Hindlimb muscle (tissue), 1 donor: ENCODE measurements at regions not wholly inside any gene's neighbourhood (a gene's known extent, or its start where the extent isn't known, plus 50 kb on each side); places are given as distances from the start of the nearest gene placed in this dataset.
"Not testable (repeated sequence)": the region's sequence is repeated elsewhere in the genome, so short reads cannot be mapped to it uniquely, and the experiment has no call there.

Experiments used
- DNase-seq: peaks from one replicate; pipeline ENCODE4 v3.0.0-alpha.2; 2013

DNA sequence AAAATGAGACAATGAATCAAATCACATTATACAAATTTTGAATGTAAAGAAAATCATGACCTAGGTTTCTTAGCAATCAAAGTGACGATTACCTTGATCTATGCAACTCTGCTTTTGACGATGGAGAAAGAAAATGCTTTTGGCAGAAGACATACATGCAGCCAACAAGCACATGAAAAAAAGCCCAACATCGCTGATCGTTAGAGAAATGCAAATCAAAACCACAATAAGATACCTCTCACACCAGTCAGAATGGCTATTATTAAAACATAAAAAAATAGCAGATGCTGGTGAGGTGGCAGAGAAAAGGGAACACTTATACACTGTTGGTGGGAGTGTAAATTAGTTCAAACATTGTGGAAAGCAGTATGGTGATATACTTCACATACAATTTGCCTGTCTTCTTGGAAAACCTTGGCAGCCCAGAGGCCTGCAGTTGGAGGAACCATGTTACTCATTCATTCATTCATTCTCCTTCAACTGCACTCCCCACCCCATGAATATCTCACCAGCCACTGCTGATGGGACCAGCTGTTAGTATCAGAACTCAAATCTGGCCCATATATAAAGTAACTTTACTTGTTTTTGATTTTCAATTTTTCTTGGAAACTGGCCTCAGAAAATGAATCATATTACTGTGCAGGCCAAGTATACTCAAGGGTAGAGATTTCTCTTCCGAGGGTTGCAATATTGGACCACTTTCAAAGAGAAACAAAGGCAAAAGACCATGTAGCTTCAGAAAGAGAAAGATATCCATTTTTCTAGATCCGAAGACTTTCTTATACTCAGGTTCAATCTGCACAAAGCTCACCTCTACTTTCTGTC, 358.6 kb upstream of the ARHGEF26 start:
- DNase-seq, result no peak

DNA sequence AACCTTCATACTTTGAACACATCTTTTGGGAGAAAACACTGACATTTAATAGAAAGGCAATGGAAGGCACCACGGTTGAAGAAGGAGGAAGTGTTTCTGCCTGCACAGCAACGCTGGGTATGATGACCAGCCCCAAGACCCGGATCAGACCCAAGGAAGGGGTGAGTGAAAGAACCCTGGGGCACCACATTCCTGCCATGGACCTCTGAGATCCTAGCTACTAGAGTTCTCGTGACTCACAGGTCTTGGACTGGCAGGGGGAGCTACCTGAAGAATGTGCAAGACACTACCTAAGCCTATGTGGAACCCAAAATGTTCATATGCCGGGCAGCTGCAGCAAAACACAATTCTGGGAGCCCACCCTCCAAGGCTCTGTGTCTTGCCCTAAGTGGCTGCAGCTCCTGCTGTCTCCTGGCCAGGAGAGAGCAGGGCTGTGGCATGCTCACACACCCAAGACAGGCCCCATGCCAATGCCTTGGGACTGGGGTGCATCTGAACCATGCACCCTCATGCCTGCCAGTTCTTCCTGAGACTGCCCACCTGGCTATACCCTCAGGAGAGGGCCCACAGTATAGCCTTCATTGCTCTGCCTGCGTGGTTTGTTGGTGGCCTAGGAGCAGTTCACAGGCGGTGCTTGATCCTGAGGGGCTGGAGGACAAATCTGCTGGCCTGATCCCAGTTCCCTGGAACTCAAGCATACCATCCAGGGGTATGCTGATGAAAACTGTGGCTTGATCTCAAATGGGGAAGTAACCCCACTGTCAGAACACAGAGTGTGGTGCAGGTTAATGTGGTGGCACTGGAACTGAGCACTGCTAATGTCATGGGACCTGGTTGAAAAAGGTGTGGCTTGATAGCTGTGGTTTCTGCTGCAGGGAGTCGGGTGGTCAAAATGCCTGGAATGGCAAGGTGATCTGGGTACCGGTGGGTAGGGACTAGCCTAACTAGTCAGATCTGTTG, 353.3 kb upstream of the ARHGEF26 start:
- DNase-seq, result no peak

DNA sequence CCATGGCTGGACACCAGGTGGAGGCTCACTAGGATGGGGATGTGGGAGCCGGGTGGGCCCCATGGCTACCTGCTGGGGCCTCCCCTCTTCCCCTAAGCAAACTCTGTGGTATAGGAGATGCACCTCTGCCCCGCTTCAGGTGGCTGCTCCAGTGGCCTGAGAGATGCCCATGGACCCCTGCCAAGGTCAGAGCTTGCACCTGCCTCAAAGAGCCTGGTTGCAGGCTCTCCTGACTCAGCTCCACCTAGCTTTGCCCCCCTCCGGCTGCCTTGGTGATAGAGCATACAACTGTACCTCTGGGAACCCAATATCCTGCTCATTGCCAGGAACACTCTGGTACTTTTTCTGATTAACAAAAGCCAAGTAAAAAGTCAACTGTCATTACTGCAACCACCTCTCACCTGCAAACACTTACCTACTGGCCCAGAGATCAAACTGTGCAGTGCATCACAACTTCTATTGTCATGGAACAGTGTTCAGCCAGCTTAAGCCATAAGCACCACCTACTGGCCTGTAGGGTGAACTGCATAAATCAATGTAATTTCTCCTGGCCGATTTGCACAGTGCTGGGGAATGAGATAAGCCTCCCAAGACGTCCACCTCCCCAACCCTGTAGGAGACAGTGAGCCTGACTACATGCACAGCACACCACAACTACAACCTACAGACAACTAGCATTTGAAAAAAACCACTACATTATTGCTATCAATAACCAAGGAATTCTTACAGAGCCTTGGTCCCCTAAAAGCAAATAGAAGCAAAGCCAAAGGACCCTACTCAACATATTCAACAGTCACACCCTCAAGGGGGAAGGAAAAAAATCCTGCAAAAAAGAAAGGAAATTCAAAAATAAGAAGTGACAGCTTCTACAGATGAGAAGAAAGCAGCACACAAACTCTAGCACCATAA, 352.4 kb upstream of the ARHGEF26 start:
- DNase-seq, result peak; percentile 25

DNA sequence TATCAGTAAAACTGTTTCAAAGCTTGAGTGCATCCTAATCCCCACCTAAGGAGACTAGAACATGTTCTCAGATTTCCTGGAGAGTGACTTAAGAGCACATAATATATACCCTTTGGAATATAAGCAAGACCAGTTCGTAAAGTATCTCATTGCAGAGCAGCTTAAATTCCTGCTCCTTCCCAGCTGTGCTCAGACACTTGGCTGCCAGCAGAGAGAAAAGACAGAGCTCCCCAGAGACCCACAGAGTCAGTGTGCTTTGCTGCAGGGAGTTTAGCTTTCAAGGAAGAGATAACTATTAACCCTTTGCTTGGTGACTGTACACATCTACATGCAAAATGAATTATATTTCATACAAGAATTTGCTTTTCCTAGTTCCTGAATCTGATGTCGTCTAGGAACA, 338.1 kb upstream of the ARHGEF26 start:
- DNase-seq, result peak; percentile 74

DNA sequence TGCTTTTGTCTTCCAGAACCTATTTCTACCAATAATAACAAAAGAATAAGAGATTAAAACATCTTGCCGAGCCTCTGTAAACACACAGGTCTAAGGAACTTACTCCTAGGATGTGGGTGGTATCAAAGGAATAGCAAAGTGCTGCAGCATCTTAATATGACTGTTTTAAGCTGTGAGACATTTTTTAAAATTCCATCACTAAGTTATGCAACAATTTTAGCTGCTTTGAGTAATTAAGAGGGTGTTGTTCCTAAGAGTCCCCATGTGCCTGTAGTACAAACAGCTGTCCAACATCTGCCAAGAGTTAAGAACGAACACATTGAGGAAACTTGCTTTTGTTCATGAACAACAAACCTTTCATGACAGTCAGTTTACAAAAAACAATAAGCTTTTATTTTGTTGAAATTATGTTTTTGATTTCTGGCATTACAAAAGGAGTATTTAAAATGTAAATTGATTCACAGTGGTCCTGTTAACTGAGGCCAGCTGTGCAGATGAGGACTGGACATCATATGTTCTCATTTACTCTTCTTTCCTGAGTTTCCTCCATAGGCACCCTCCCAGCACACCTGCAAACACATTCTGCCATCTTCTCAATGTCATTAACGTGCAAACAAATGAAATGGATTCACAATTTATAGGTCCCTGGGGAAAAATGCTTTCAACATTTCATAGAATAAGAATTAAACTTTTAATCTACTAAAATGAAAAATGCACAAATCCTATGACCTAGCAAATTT, 337.3 kb upstream of the ARHGEF26 start:
- peak; percentile 59 for DNase-seq

DNA sequence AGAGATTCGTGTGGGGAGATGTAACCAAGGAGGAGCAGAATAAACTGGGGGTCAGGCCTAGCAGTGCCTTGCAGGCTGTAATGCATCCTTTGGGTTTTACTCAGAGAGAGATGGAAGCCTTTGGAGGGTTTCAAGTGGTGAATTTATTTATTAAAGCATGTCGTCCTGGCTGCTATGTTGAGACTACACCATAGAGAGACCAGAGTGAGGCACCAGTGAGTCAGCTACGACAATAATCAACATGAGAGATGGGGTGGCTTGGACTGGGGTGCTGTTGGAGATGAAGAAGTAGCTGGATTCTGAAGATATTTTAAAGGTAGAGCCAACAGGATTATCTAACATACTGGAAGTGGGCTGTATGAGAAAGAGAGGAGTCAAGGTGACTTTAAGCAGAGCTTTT, 335.3 kb upstream of the ARHGEF26 start:
- no peak for DNase-seq

DNA sequence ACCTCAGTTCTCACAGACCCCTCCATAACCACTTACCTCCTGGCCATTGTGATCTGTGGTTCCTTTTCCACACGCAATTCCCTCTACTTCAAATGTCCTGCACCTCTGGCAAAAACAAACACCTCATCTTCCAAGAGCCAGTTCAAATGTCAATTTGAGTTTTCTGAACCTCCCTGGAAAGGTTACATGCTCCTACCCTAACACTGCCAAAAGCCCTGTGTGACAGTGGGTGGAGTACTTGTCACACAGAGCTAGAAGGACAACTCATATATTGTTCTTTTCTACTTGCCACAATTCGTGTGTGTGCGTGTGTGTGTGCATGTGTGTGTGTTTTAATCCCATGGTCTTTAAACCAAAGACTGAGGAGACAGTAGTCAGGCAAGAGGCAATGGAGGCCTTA, 331.8 kb upstream of the ARHGEF26 start:
- DNase-seq, result no peak

DNA sequence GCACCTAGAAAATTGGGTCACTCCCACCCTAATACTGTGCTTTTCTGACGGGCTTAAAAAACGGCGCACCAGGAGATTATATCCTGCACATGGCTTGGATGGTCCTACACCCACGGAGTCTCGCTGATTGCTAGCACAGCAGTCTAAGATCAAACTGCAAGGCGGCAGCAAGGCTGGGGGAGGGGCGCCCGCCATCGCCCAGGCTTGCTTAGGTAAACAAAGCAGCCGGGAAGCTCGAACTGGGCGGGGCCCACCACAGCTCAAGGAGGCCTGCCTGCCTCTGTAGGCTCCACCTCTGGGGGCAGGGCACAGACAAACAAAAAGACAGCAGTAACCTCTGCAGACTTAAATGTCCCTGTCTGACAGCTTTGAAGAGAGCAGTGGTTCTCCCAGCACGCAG, 324.1 kb upstream of the ARHGEF26 start:
- DNase-seq, result not testable (repeated sequence)

DNA sequence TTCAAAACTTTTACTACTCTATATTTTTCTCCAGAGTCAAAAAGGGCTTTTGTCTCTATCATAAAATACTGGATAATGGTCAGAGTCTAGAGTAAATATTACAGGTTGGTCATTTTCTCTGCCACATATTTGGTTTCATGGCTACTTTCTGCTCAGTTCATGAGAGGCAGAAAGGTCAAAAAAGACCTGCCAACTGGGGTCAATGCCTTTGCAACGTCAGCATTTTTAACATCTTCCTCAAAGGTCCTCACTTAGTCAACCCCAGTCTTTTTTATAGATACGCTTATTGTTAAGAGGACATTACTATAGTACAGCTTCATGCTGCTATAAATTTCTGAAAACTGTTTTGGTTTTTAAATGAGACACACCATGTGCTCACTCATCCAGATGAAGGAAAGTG, 312.1 kb upstream of the ARHGEF26 start:
- DNase-seq, result no peak

DNA sequence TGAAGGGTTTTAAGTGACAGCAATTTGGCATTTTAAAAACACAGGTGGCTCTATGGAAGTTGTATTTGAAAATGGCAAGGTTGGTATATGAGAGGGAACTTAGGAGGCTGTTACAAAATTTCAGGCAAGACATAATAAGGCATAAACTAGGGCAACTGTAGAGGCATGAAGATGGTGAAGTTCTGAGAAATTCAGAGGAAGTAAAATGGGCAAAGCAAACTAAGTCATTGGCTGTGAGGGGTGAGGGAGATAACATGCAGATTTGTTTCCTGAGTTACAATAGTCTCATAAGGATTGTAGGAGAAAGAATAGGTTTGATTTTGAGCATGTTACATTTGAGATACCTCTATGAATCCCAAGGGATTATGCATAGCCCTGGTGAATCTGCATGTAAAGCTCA, 302.9 kb upstream of the ARHGEF26 start:
- DNase-seq, result no peak

DNA sequence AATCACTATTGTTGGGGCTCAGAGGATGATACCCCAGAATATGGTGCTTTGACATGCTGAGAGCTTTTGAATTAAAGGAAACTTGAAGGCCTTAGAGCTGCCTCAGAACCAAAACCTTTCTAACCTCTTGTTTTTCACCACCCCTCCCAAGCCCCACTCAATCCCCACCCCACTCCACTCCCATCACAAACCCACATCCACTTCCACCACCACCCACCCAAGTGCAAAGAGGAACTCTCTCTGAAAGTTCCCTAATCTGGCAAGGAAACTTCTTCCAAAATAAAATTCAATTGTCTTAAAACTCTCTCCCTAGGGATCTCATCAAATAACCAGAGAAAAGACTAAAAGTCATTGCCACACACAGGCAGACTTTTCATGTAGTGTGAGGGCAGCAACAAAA, 301.2 kb upstream of the ARHGEF26 start:
- no peak for DNase-seq

DNA sequence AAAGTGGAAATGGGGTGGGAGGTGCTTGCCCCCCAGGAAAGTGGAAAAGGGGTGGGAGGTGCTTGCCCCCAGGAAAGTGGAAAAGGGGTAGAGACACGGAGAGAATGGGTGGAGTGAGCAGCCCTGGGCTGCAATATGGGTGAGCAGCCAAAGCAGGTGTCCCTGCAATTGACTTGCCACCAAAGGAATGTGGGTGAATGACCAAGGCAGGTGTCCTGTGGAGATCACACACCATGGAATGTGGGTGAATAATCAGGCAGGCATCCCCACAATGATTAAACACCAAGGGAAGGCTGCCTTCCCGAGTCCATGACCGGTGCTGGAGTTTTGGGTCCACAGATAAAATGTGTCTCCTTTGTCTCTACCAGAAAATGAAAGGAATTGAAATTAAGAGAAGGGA, 292.8 kb upstream of the ARHGEF26 start:
- DNase-seq, result not testable (repeated sequence)

DNA sequence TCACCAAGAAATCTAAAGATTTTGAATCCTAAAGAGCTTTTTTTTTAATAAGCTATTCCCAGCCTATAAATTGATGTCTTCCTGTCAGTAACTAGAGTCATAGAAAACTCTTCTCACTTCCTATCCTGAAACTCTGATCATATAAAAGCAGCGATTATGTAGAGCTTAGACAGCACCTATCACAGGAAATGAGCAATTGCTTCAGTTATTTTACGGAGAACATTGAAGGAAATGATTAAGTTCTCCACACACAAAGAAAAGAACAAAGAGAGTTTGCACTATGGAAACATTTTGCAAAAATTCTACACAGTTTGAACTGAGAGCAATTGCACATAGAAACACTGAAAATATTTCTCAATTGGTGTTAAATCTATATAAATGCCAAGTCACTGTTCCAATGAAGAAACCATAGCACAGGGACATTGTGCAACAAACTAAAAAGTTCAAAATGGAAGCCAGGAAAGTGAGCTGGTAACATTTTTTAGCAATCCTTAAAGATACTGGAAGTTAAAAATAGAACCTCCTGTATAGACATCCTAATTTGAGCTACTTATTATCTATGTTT, 291.5 kb upstream of the ARHGEF26 start:
- no peak for DNase-seq

DNA sequence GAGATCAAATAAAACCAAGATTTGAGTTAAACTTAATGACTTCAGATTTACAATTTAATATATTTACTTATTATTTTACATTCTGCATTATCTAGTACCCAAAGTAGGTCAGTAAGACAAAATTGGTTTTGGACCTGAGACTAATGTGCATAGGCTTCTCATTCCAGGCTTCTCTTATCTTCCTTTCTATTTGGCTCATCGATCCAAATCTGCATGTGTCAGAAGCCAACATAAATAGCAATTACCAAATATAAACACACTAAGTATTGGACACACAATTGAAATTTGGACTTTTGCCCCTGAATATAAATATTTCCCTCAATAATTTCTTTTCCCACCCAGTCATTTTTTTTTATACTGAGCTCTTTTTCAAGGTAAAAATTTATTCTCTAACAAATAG, 290.6 kb upstream of the ARHGEF26 start:
- DNase-seq, result no peak

DNA sequence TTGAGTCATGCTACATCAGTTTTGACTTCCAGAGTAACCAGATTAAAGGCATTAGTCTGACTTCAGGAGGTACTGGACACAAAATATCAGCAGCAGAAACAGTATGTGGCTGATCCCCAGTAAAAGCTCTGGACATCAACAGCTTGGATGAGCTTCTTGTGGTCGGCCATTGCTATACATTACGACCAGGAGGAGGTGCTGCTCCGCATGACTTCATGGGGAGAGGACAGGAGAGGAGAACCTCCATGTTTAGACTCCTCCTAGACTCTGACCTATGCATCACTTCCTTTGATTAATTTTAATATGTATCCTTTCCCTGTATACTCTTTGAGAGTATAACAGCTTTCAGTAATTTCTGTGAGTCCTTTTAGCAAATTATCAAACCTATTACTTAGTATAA, 285.6 kb upstream of the ARHGEF26 start:
- DNase-seq, result no peak

DNA sequence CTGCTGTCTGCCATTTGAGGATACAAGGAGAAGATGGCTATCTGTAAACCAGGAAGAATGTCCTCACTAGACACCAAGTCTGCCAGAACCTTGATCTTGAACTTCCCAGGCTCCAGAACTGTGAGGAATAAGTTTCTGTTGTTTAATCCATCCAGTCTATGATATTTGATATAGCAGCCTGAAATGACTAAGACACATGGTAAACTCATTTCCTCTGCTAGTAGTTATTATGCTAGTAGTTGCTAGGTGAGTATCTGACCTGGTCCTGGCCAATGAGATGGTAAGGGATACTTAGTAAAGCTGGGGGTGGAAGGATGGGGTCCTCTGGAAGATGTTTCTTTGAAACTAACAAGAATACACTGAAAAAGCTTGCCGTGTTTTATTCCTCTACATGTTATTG, 280.7 kb upstream of the ARHGEF26 start:
- DNase-seq, result no peak

DNA sequence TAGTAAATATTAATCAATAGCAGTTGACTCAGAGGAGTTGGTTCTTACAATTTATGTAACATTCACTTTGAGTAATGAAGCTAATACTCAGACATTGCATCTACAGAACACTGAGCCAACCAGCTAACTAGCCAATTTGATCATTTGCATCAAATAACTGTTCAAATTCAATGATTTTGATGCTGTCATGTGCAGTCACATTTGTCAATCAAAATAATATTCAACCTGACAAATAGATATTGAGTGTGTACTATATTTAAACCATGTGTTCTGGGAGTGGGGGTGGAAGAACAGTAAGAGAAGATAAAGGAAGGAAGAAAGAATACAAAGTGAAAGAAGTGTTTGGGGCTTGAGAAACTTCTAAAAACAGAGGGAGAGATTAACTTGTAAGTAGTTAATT, 277.2 kb upstream of the ARHGEF26 start:
- DNase-seq, result no peak

DNA sequence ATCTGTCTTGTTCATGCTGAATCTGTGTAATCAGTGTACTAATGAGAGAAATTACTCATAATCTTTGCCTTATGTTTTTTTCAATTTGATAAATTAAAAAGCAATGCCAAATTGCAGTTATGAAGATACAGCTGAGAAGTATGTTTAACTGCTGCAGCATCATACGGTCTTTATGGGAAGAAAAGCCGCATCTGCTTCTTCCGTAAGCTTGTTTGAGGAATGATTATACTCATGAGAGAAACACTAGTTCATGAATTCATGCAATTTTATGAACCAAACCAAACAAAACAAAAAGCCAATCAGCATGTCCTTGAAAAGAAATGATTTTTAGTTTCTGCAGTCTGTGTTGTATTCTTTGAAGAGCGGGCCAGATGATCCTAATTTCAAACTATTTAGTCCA, 275.9 kb upstream of the ARHGEF26 start:
- no peak for DNase-seq

DNA sequence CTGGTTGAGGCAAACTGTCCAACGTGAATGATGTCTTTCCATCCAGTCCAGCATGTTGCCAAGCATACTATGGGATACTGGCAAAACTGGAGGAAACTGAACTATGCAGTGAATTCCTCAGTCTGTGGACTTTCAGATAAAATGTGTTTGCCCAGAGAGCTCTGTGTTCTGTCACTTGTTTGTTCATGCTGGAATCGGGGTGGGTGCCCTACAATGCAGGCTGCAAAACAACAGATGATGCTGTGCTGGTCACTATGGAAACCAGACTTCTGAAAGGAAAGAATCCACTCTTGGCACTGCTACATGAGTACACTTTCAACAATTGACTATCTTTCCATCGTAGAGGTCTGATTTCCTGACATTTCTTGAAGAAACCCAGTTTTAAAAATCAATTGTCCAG, 272.5 kb upstream of the ARHGEF26 start:
- DNase-seq, result peak; percentile 37

DNA sequence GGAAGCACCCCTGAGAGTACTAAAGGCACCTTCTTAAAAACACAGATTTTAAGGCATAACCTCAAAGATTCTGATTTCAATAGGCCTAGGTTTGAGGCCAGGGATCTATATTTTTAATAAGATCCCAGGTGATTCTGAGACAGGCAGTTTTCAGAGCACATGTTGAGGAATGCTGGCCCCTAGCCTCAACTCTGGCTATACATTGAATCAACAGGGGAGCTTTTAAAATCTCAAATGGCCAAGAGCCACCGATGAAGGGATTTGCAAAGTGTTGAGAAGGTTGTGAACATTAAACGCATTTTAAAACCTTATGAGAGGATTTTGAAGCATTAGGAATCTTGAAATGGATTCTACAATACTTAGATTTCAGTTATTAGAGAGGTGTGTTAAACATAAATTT, 268.8 kb upstream of the ARHGEF26 start:
- DNase-seq, result no peak

DNA sequence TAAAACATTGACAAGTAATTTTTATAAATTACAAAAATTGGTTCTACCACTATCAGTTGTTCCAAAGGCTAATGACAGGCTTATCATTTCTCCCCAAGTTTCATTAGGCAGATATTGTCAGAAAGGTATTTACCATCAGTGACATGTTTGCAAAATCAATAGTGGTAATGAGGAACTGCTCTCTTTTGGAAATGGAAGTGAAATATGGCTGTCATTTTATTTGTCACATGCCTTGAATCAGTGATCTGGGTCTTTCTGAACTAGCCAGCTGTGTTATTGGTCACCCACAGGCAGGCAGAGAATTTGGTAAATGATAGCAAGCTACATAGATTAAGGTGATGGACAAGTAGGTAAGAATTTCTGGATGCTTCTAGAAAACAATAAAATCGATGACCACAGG, 268.0 kb upstream of the ARHGEF26 start:
- no peak for DNase-seq

DNA sequence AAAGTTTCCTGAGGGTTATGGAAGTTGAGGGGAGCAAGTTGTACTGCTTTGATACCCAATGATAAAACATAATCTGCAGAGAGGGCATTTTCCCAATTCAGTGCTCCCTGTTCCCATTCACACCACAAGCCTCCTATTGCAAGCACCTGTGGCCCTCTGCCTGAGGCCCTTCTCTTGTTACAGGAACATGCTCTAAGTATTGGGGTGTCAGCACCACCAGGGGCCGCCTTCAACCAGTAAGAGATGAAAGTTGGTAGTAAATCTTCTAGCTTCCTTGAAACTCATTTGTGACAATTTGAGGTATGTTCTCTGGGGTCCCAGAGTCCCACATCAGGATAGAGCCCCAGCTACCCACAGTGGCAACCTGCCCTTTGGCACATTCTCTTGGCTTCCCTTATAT, 265.4 kb upstream of the ARHGEF26 start:
- DNase-seq, result no peak
